ENCODE measurements at regions not wholly inside any gene's neighbourhood (a gene's known extent, or its start where the extent isn't known, plus 50 kb on each side); places are given as distances from the start of the nearest gene placed in this dataset.

DNA sequence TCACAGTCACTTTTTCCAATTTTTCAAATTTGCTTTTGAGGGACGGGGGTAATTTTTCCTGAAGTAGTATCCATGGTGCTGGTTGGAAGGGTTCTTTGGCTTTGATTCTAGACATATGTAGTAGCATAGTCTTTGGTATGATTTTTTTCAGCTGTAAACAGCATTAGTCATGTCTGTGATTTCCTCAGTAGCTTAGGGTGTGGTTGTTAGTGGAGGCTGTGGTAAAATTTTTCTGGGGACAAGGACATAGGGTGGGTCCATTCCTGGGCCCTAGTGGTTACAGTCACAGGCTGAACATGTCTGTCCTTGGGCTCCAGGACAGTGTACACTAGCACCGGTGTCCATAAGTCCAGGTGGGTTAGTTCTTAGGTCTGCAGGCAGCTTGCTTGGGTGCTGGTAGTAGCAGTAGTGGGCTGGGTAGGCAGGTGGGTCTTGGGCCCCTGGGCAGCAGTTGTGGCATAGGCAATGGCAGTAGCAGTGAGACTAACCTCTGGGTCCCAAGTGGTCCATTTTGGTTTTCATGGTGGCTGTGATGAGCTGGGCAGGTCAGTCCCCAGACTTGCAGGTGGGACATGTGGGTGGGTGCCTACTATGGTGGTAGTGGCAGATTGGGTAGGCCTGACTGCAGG lies 100.0 kb upstream of the CXCL14 start:
- ChIA-PET POLR2A (no interaction called here), CTCF (no interaction called here)
- DNase-seq (ENCODE audit: extremely low spot score): no peak
- no peak for TF ChIP-seq ELF4 (IDR thresholded peaks at IDR 0.05)
- no peak for TF ChIP-seq TARDBP (IDR thresholded peaks at IDR 0.05)
- TF ChIP-seq SUZ12 (IDR thresholded peaks at IDR 0.05): no peak
- TF ChIP-seq NFRKB (IDR thresholded peaks at IDR 0.05): no peak
- no peak for TF ChIP-seq CTBP1 (IDR thresholded peaks at IDR 0.05; ENCODE audit: borderline replicate concordance)
- no peak for TF ChIP-seq L3MBTL2 (conservative IDR thresholded peaks at IDR 0.05)
- no peak for TF ChIP-seq FOXM1 (IDR thresholded peaks at IDR 0.05; ENCODE audit: borderline replicate concordance)
- TF ChIP-seq FOXK2 (IDR thresholded peaks at IDR 0.05): no peak

DNA sequence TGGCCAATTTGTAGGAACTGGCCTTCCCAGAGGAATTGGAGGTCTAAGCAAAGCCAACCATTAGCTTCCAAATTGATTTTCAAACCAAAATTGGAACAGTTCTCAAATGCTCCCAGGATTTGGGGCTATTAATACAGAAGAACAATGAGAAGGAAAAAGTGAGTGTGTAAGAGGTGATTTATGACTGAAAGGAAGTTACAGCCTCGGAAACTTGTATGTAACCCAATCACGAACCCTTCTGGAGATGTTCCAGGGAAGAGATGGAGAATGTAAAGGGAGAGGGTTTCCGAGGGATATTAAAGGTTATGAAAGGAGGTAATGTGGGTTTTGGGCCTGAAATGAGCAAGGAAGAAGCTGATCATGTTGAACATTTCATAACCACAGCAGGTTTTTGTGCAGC lies 93.2 kb upstream of the CXCL14 start:
- CTCF ChIA-PET: no interaction called here
- TF ChIP-seq SP1 (IDR thresholded peaks at IDR 0.05) (no peak), TARDBP (IDR thresholded peaks at IDR 0.05) (no peak), SUZ12 (IDR thresholded peaks at IDR 0.05) (no peak), HDGF (IDR thresholded peaks at IDR 0.05; ENCODE audit: borderline replicate concordance) (no peak), FOXM1 (IDR thresholded peaks at IDR 0.05; ENCODE audit: borderline replicate concordance) (no peak), FOXK2 (IDR thresholded peaks at IDR 0.05) (no peak), BHLHE40 (IDR thresholded peaks at IDR 0.05; ENCODE audit: borderline replicate concordance) (no peak), ARNT (IDR thresholded peaks at IDR 0.05) (no peak), CTBP1 (IDR thresholded peaks at IDR 0.05; ENCODE audit: borderline replicate concordance) (no peak), FOXA1 (IDR thresholded peaks at IDR 0.05) (no peak), ELF4 (IDR thresholded peaks at IDR 0.05) (no peak), LEF1 (IDR thresholded peaks at IDR 0.05; ENCODE audit: borderline replicate concordance) (no peak), ZNF384 (IDR thresholded peaks at IDR 0.05) (no peak)
- TF ChIP-seq, protein P1, sequence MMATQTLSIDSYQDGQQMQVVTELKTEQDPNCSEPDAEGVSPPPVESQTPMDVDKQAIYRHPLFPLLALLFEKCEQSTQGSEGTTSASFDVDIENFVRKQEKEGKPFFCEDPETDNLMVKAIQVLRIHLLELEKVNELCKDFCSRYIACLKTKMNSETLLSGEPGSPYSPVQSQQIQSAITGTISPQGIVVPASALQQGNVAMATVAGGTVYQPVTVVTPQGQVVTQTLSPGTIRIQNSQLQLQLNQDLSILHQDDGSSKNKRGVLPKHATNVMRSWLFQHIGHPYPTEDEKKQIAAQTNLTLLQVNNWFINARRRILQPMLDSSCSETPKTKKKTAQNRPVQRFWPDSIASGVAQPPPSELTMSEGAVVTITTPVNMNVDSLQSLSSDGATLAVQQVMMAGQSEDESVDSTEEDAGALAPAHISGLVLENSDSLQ (IDR thresholded peaks at IDR 0.05): no peak
- POLR2A ChIA-PET: no interaction called here
- no peak for DNase-seq (ENCODE audit: extremely low spot score)

DNA sequence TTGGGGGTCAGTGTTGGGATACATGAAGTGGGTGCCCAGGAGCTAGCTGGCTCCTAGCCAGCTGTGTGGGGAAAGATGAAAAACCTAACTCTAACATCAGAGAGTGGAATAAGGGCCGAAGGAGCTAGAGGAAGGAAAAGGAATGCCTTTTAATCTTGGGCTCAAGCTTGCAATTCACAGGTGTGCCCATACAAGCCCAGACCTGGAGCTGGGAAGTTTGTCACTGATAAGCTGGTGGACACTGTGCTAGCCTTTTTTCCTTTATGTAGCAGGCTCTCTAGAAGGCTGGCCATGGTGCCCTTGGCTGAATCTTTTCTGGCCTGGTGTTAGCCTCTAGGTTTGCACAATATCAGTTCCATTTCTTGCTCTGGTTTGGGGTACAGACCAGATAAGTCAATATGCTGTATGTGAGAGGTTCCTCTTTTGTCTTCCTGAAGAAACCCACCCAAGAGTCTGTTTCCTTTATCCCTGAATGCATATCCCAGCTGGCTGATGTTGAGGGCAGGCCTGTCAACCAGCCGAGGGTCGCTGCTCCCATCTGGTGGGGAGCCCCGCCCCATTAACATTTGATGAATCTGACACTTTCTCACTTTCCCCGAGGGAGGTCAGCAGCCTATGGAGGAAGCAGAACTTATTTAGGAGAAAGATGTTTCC lies 92.4 kb upstream of the CXCL14 start:
- POLR2A ChIA-PET: no interaction called here
- TF ChIP-seq ZNF384 (IDR thresholded peaks at IDR 0.05) (no peak), NFRKB (IDR thresholded peaks at IDR 0.05) (no peak), LEF1 (IDR thresholded peaks at IDR 0.05; ENCODE audit: borderline replicate concordance) (no peak), CTBP1 (IDR thresholded peaks at IDR 0.05; ENCODE audit: borderline replicate concordance) (no peak), FOXA1 (IDR thresholded peaks at IDR 0.05) (no peak), TARDBP (IDR thresholded peaks at IDR 0.05) (no peak), SUZ12 (IDR thresholded peaks at IDR 0.05) (no peak), L3MBTL2 (conservative IDR thresholded peaks at IDR 0.05) (no peak), SP1 (IDR thresholded peaks at IDR 0.05) (no peak), FOXM1 (IDR thresholded peaks at IDR 0.05; ENCODE audit: borderline replicate concordance) (no peak), ARNT (IDR thresholded peaks at IDR 0.05) (no peak), ELF4 (IDR thresholded peaks at IDR 0.05) (no peak), FOXK2 (IDR thresholded peaks at IDR 0.05) (no peak), HDGF (IDR thresholded peaks at IDR 0.05; ENCODE audit: borderline replicate concordance) (no peak), BHLHE40 (IDR thresholded peaks at IDR 0.05; ENCODE audit: borderline replicate concordance) (no peak)
- TF ChIP-seq, protein P1 (IDR thresholded peaks at IDR 0.05): no peak
- CTCF ChIA-PET: interaction anchor here (1.1 kb wide), 1 partner anchor 213 kb away, joined by 4 read pairs; no protein-coding TSS in a partner anchor

DNA sequence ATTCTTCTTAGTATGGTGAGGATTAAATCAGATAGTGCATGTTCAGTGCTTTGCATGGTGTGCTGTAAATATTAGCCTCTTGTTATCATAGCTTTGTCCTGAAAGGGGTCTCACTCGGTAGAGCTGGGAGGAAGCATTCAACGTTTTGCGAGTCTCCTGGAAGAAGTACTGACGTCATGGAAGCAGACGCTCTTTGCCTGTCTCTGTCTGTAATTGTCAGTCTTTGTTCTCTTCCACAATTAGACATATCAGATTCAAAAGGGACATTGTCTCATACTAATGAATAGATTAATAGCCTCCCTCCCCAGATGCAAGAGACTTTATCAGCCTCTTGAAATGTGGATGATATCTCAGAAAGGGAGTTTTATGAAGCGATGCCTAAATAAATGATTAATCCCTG lies 91.8 kb upstream of the CXCL14 start:
- ChIA-PET CTCF (interaction anchor here (1.1 kb wide), 1 partner anchor 212 kb away, joined by 4 read pairs; no protein-coding TSS in a partner anchor), POLR2A (no interaction called here)
- DNase-seq (ENCODE audit: extremely low spot score): no peak
- no peak for TF ChIP-seq ARNT (IDR thresholded peaks at IDR 0.05)
- TF ChIP-seq SUZ12 (IDR thresholded peaks at IDR 0.05): no peak
- TF ChIP-seq NFRKB (IDR thresholded peaks at IDR 0.05): no peak
- TF ChIP-seq FOXK2 (IDR thresholded peaks at IDR 0.05): no peak
- no peak for TF ChIP-seq FOXM1 (IDR thresholded peaks at IDR 0.05; ENCODE audit: borderline replicate concordance)
- TF ChIP-seq, protein P1 (IDR thresholded peaks at IDR 0.05): no peak
- no peak for TF ChIP-seq HDGF (IDR thresholded peaks at IDR 0.05; ENCODE audit: borderline replicate concordance)
- no peak for TF ChIP-seq FOXA1 (IDR thresholded peaks at IDR 0.05)
- no peak for TF ChIP-seq ELF4 (IDR thresholded peaks at IDR 0.05)
- TF ChIP-seq BHLHE40 (IDR thresholded peaks at IDR 0.05; ENCODE audit: borderline replicate concordance): no peak
- TF ChIP-seq TARDBP (IDR thresholded peaks at IDR 0.05): no peak

More for the DNA sequence above, 92.4 kb upstream of the CXCL14 start:
- DNase-seq (ENCODE audit: extremely low spot score): no peak

DNA sequence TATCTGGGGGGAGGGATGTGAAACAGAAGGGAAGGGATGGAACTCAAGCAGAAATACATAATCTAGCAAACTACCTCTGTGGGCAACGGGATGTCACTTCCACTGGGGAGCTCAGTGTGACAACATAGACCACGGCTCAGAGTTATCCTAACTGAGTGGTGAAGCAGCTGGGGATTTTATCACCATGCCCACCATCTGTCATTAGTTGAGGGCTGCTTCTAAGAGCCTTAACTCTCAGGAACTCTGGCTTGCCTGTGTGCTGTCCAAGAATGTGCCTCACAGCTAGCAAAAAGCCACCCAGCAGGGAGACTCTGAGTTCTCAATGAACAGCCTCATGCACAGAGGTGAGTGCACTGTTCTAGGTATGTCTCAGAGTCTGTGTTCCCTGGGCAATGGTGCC lies 90.6 kb upstream of the CXCL14 start:
- ChIA-PET POLR2A (no interaction called here), CTCF (no interaction called here)
- no peak for DNase-seq (ENCODE audit: extremely low spot score)
- no peak for TF ChIP-seq NFRKB (IDR thresholded peaks at IDR 0.05)
- no peak for TF ChIP-seq FOXA1 (IDR thresholded peaks at IDR 0.05)
- TF ChIP-seq SP1 (IDR thresholded peaks at IDR 0.05): no peak
- TF ChIP-seq TARDBP (IDR thresholded peaks at IDR 0.05): no peak
- TF ChIP-seq HDGF (IDR thresholded peaks at IDR 0.05; ENCODE audit: borderline replicate concordance): no peak
- TF ChIP-seq SUZ12 (IDR thresholded peaks at IDR 0.05): no peak
- TF ChIP-seq FOXK2 (IDR thresholded peaks at IDR 0.05): no peak
- TF ChIP-seq L3MBTL2 (conservative IDR thresholded peaks at IDR 0.05): no peak
- TF ChIP-seq ZNF384 (IDR thresholded peaks at IDR 0.05): no peak
- TF ChIP-seq LEF1 (IDR thresholded peaks at IDR 0.05; ENCODE audit: borderline replicate concordance): no peak
- TF ChIP-seq ELF4 (IDR thresholded peaks at IDR 0.05): no peak
- no peak for TF ChIP-seq CTBP1 (IDR thresholded peaks at IDR 0.05; ENCODE audit: borderline replicate concordance)
- TF ChIP-seq BHLHE40 (IDR thresholded peaks at IDR 0.05; ENCODE audit: borderline replicate concordance): no peak
- TF ChIP-seq, protein P1 (IDR thresholded peaks at IDR 0.05): no peak

Measured in HEK293T (cell line).